Ishikawa (cell line): ENCODE measurements at regions not wholly inside any gene's neighbourhood (a gene's known extent, or its start where the extent isn't known, plus 50 kb on each side); places are given as distances from the start of the nearest gene placed in this dataset.

Experiments used
- CEBPB ChIP-seq: IDR thresholded peaks from 2 replicates; pipeline ENCODE4 v1.6.1; 2012
- CREB1 ChIP-seq: IDR thresholded peaks from 2 replicates; pipeline ENCODE4 v1.6.1; 2012; ENCODE audit warnings: low read depth
- EGR1 ChIP-seq: IDR thresholded peaks from 2 replicates; pipeline ENCODE4 v1.6.1; 2012
- EP300 ChIP-seq: IDR thresholded peaks from 2 replicates; pipeline ENCODE4 v1.6.1; 2012; ENCODE audit warnings: borderline replicate concordance
- FOXM1 ChIP-seq: IDR thresholded peaks from 2 replicates; pipeline ENCODE4 v1.6.1; 2012; ENCODE audit warnings: low read depth, borderline replicate concordance
- NFIC ChIP-seq: IDR thresholded peaks from 2 replicates; pipeline ENCODE4 v1.6.1; 2012
- RAD21 ChIP-seq: IDR thresholded peaks from 2 replicates; pipeline ENCODE4 v1.6.1; 2012; ENCODE audit warnings: low read depth
- TAF1 ChIP-seq: IDR thresholded peaks from 2 replicates; pipeline ENCODE4 v1.6.1; 2012; ENCODE audit warnings: low read depth, mild to moderate bottlenecking
- TCF12 ChIP-seq: IDR thresholded peaks from 2 replicates; pipeline ENCODE4 v1.6.1; 2012; ENCODE audit warnings: low read depth
- TEAD4 ChIP-seq: IDR thresholded peaks from 2 replicates; pipeline ENCODE4 v1.6.1; 2012
- USF1 ChIP-seq: IDR thresholded peaks from 2 replicates; pipeline ENCODE4 v1.6.1; 2012
- YY1 ChIP-seq: IDR thresholded peaks from 2 replicates; pipeline ENCODE4 v1.6.1; 2012; ENCODE audit warnings: low read depth
- ZBTB7A ChIP-seq: IDR thresholded peaks from 2 replicates; pipeline ENCODE4 v1.6.1; 2012; ENCODE audit warnings: low read depth
- TF ChIP-seq, protein P1 (sequence below): IDR thresholded peaks from 2 replicates; pipeline ENCODE4 v1.6.1; 2012
- TF ChIP-seq, protein P2 (sequence below): IDR thresholded peaks from 2 replicates; pipeline ENCODE4 v1.6.1; 2012; ENCODE audit warnings: low read depth, mild to moderate bottlenecking

- TF ChIP-seq CEBPB: no peak
- TF ChIP-seq CREB1: no peak
- TF ChIP-seq, protein P1, sequence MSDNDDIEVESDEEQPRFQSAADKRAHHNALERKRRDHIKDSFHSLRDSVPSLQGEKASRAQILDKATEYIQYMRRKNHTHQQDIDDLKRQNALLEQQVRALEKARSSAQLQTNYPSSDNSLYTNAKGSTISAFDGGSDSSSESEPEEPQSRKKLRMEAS: no peak
- no peak for TF ChIP-seq FOXM1
Observed at GRCh38 chrX:43139645-43140044, 361.7 kb upstream of the PPP1R2C start.

GRCh38 chrX:43140582-43140981, 362.6 kb upstream of the PPP1R2C start:
- TF ChIP-seq, protein P1: no peak
- TF ChIP-seq TCF12 (no peak), YY1 (no peak), USF1 (no peak), TEAD4 (no peak), NFIC (no peak), FOXM1 (no peak), ZBTB7A (no peak), CEBPB (no peak), TAF1 (no peak), EP300 (no peak), CREB1 (no peak), EGR1 (no peak), RAD21 (no peak)
- TF ChIP-seq, protein P2, sequence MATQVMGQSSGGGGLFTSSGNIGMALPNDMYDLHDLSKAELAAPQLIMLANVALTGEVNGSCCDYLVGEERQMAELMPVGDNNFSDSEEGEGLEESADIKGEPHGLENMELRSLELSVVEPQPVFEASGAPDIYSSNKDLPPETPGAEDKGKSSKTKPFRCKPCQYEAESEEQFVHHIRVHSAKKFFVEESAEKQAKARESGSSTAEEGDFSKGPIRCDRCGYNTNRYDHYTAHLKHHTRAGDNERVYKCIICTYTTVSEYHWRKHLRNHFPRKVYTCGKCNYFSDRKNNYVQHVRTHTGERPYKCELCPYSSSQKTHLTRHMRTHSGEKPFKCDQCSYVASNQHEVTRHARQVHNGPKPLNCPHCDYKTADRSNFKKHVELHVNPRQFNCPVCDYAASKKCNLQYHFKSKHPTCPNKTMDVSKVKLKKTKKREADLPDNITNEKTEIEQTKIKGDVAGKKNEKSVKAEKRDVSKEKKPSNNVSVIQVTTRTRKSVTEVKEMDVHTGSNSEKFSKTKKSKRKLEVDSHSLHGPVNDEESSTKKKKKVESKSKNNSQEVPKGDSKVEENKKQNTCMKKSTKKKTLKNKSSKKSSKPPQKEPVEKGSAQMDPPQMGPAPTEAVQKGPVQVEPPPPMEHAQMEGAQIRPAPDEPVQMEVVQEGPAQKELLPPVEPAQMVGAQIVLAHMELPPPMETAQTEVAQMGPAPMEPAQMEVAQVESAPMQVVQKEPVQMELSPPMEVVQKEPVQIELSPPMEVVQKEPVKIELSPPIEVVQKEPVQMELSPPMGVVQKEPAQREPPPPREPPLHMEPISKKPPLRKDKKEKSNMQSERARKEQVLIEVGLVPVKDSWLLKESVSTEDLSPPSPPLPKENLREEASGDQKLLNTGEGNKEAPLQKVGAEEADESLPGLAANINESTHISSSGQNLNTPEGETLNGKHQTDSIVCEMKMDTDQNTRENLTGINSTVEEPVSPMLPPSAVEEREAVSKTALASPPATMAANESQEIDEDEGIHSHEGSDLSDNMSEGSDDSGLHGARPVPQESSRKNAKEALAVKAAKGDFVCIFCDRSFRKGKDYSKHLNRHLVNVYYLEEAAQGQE: no peak

GRCh38 chrX:43141885-43142284, 363.9 kb upstream of the PPP1R2C start:
- TF ChIP-seq, protein P1: no peak
- TF ChIP-seq, protein P2: no peak
- TF ChIP-seq NFIC: no peak
- no peak for TF ChIP-seq TAF1
- TF ChIP-seq USF1: no peak
- TF ChIP-seq CEBPB: no peak
- TF ChIP-seq EP300: no peak
- no peak for TF ChIP-seq CREB1
- TF ChIP-seq EGR1: no peak
- TF ChIP-seq TEAD4: no peak
- TF ChIP-seq ZBTB7A: no peak
- TF ChIP-seq RAD21: no peak
- no peak for TF ChIP-seq FOXM1
- no peak for TF ChIP-seq YY1
- TF ChIP-seq TCF12: no peak

DNA sequence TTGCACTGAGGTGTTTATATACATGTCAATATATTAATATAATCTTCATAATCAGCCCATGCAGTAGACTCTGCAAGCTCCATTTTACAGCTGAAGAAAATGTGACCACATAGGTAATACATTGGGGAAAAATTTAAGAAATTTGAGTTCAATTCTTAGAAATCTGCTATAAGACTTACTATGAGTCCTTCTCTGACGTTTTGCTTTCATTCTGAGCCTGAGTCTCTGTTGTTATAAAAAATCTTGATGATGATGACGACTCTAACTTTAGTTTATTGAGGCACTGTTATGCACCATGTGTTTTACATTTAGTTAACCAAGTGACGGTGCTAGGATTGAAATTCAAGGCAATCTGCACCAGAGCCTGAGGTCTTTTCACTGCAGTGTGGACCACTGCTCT, 370.3 kb upstream of the PPP1R2C start:
- no peak for TF ChIP-seq EP300

- TF ChIP-seq TEAD4 (no peak), YY1 (no peak), TCF12 (no peak), FOXM1 (no peak), EP300 (no peak), USF1 (no peak), EGR1 (no peak), RAD21 (no peak), CREB1 (no peak), TAF1 (no peak), ZBTB7A (no peak), NFIC (no peak), CEBPB (no peak)
- TF ChIP-seq, protein P1: no peak
- TF ChIP-seq, protein P2: no peak
Observed at GRCh38 chrX:43165343-43165920, 387.5 kb upstream of the PPP1R2C start.
